GM19328 (cell line): ENCODE measurements at regions not wholly inside any gene's neighbourhood (a gene's known extent, or its start where the extent isn't known, plus 50 kb on each side); places are given as distances from the start of the nearest gene placed in this dataset.

ENCODE experiments used
- ATAC-seq: cut with Tn5 transposase; IDR thresholded peaks from one replicate; pipeline ENCODE4 v1.9.1; 2021; ENCODE audit warnings: mild to moderate bottlenecking, moderate library complexity; ENCODE audit not compliant: unreplicated experiment

DNA sequence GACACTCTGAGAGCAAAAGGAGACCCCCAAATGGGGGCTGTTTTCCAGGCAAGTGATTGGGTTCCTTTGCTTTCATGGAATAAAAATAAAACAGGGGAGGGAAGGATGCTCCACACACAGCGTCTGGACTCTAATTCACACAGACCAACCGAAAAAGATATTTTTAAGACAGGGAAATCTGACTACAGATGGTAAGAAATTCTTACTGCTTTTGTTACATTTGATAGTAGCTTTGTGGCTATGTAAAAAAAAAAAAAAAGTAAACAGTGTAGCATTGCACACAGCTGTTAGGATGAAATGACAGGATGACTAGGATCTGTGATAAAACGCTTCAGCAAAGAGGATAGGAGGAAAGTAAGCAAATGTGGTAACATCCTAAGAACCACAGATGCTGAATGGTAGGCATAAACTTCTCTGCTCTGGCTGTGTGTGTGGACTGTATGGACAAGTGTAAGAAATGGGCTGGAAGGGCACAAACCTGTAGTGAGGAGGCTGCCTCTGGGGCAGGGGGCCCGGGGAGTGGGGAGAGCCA, 207.6 kb downstream of the ANAPC1 start:
- ATAC-seq, result no peak

DNA sequence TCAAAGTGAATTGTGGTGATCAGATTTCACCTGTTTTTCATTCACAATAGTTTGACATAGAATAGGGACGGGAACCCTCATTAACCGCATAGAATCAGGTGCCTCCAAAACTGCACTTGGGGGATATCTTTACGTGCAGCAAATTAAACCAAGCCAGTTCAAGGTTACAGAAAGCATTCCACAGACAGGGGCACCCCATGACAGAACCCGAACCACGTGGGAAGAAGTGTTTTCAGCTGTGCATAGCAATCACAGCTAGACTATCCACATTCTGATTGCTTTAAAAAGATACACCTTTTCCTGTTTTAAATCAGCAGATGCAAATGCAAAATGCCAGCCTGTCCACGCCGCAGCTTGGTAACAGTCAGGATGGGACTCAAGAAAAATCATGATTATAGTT, 205.8 kb downstream of the ANAPC1 start:
- ATAC-seq, result no peak

DNA sequence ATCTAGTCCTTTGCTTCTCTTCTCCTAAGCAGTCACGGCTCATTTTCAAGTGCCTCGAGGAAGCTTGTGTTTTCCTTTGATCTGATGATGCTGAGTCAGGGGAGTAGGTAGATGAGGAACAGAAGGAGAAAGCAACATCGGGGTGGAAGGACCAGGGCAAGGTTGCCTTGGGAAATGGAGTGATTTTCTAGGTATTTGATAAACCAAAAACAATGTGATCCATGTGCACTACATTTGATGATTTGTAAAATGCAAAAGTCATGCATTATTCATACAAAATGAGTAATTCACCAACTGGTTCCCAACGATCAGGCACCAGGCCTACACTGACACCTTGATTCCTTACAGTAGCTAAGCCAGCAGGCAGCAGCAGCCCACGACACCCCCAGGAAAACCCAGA, 205.3 kb downstream of the ANAPC1 start:
- ATAC-seq, result no peak

DNA sequence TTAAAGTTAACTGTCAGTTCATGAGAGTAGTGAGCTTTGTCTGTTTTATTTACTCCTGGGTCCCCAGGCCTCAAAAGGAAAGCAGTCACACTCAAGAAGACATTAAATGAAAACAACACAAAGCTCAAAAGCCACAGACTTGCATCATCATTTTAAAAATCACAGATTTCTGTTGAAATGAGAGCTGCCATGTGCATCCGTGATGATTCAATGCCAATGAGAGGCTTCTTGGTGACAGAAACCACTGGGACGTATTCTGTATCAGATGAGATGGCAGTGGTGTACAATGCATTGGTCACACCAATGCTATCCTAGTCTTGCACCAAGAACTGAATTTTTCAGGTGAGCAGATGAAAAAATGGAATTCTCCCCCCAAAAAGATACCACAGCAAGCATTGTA, 204.8 kb downstream of the ANAPC1 start:
- ATAC-seq, result no peak

DNA sequence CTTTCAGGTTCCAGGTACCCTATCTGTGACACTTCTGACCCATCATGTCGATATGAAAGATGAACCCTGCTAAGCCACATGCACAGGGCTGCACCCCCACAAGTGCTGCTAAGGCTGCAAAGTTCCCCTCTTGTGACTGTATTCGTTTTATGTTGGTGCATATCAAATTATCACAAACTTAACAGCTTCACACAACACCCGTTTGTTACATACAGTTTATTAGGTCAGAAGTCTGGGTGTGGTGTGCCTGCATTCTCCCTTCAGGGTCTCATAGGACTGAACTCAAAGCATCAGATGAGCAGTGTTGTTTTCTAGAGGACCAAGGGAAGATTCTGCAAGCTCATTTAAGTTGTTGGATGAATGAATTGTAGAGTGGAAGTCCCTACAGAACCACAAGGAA, 199.4 kb downstream of the ANAPC1 start:
- no peak for ATAC-seq

DNA sequence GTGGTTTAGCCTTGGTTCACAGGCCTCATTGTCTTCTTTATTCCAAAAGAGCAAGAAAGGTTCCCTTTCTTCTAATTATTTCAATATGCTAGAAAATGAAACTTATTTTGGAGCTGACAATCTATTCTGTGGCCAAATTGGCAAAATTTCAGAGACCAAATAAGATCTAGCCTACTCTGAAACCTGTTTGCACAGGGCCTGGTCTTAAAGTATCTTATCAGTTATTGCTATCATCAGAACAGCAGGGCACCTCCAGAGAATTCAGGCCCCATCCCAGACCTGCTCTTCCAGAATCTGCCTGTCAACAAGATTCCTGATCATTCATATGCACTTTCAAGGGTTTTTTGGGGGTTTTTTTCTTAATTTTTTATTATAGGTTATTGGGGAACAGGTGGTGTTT, 198.7 kb downstream of the ANAPC1 start:
- ATAC-seq, result no peak

DNA sequence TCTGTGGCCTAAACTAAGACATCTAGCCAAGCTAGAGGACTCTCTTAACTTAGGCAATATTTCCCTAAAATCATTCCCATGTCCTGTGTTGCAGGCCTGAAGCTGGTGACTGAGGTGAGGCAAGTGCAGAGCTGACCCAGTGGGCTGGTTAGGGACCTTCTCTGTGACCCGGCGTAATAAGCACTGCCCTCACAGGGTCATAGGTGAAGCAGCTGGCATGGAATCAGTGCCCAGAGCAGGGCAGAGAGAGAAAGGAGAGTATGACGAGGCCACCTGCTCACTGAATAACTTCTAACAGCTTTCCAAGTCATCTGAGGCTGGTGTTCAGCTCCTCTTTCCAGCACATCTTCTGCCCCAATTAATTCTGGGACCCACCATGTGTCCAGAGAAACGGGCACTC, 197.0 kb downstream of the ANAPC1 start:
- ATAC-seq, result no peak

DNA sequence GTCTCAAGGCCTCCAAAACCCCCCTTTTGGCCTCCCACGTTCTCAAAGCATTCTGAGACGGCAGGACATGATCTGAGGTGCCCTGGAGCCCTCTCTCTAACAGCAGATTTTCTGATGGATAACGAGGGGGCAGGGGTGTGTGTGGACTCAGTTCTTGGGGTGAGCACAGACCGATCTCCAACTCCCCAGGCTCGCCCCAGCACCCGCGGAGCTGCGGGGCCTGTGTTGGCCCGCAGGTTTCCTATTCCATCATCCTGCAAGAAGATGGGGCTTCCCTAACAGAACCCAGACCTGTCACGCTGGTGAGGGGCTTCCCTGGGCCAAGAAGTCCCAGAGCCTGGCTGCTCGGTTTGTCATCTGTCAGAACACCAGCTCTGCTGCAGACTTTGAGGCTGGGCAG, 196.1 kb downstream of the ANAPC1 start:
- no peak for ATAC-seq

DNA sequence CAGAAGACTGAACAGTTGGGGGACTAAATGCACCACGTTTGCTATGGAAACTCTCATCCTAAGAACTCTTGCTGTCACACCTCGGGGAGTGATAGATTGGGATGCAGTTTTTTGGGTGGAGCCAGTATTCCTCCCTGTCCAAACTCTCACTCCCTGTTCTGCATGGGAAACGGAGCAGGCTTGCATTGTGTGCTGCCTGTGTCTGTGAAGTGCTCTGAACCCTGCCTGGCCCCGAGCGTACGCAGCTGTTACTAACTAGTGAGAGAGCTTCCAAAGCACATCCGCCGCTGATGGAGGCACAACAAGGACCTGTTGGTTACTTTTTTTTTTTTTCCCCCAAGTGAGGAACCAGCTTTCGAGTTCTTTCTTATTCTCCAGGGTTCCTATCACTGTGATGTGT, 195.5 kb downstream of the ANAPC1 start:
- ATAC-seq, result no peak

DNA sequence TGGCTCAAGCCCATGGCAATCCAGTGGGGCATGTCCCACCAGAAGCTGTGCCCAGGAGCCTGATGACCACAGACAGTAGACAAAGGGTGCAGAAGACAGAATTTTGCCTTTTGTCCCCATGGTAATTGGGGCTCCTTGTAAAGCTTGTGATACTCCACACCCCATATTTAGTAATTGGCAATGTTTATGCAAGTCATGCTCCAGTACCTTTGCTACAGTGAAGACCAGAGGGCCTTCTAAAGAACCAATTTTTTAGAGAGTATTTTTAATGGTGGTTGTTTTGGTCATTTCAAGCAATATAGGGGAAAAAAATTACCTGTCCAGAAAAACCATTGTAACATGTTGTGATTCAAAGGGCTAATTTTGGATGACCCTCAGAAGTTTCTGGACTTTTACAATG, 194.8 kb downstream of the ANAPC1 start:
- no peak for ATAC-seq

DNA sequence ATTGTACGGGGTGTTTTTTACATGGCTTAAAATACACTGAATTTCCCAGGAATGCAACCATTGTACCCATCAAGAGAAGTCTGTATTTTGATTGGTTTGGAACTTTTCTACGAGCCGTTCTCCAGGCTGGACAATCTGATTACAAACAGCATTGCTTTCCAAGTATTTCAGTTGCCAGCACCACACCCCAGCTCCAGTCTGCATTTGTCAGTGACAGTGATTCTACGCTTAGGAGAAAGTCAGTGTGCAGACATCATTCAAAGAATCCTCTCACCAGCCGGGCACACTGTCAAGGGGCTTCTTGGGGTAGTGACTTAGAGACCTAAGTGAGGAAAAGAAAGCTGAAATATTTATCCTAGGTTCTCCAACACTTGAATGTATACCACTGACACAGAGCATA, 194.1 kb downstream of the ANAPC1 start:
- no peak for ATAC-seq

DNA sequence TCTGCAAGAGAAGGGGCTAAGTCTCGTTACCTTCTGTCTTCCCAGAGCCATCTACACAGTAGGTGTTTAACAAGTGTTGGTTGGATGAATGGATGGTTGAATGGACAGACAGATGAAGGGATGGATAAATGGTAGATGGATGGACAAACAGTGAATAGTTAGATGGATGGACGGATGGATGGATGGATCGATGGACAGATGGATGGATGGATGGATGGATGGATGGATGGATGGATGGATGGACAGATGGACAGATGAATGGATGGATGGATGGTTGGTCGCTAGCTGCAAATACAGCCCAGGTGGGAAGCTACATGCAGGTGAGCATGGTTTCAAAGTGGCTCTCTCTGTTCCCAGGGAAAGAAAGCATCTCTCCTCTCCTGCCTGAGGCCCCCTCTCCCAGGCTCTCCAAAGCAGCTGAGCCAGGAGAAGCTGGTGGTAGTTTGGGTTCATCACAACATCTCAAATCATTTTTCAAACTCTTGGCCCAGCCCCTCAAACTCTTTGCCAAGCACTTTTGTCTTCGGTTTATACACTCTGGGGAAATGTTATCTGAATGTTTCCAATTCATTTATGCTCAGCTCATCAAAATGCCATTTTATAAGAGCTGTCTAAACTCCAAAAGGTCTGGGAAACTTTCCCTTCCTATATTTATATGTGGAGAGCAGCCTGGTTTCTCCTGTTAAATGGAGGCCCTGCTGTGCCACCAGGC, 192.7 kb downstream of the ANAPC1 start:
- ATAC-seq, result no peak

DNA sequence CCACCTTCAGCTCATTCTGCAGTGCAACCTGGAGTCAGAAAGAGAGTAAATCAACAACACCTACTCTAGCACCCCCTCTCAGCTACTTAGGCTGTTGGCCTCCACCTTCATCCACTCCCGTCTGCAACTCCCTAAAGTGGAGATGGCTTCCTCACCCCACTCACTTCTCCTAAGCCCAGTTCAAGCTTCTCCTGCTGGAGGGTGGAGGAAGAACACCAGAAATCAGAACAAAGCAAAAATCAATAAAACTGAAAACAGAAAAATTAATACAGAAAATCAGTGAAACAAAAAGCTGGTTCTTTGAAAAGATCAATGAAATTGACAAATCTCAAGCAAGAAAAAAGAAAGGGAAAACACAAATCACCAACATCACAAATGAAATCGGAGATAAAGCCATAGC, 191.7 kb downstream of the ANAPC1 start:
- no peak for ATAC-seq

DNA sequence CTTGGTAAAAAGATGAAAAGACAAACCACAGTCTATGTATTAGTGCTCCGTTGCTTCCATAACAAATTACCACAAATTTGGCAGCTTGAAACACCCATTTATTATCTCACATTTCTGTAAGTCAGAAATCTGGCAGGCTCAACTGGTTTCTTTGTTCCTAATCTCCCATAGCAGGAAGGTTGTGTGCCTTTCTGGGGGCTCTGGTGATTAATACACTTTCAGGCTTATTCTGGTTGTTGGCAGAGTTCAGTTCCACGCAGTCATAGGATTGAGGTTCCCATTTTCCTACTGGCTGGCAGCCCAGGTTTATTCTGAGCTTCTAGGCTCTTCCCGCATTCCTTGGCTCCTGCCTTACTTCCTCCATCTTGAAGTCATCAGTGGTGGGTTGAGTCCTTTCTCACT, 189.3 kb downstream of the ANAPC1 start:
- ATAC-seq, result no peak

DNA sequence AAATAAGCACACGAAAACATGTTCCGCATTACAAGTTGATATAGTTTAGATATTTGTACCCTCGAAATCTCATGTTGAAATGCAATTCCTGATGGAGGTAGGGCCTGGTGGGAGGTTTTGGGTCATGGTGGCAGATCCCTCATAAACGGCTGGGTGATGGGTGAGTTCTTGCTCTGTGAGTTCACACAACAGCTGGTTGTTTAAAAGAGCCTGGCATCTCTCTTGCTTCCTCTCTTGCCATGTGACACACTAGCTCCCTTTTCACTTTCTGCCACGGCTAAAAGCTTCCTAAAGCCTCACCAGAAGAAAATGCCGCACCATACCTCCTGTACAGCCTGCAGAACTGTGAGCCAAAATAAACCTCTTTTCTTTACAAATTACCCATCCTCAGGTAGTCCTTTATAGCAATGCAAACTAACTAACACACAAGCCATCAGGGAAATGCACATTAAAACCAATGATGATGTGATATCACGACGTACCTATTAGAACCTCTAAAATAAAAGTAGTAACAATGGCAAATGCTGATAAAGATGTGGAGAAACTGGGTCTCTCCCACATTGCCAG, 188.5 kb downstream of the ANAPC1 start:
- no peak for ATAC-seq

DNA sequence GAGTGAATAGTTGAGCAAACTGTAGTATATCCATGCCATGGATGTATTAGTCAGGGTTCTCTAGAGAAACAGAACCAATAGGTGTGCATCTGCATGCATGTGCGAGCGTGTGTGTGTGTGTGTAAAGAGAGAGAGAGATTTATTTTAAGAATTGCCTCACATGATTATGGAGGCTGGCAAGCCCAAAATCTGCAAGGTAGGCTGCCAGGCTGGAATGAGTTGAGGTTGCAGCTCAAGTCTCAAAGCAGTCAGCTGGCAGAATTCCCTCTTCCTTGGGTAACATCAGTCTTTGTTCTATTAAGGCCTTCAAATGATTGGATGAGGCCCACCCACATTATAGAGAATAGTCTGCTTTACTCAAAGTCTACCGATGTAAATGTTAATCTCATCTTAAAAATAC, 187.8 kb downstream of the ANAPC1 start:
- no peak for ATAC-seq

DNA sequence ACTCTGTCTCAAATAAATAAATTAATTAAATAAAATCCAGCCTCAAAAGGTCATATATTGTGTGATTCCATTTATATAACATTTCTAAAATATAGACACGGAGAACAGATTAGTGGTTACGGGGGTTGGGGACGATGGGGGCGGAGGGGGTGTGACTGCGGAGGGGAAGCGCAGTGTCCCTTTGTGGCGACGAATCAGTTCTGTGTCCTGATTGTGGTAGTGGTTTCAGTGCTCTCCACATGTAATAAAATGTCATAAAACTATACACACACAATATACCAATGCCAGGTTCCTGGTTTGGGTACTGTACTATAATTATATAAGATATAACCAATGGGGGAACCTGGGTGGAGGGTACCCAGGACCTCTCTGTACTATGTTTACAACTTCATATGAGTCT, 186.4 kb downstream of the ANAPC1 start:
- no peak for ATAC-seq

DNA sequence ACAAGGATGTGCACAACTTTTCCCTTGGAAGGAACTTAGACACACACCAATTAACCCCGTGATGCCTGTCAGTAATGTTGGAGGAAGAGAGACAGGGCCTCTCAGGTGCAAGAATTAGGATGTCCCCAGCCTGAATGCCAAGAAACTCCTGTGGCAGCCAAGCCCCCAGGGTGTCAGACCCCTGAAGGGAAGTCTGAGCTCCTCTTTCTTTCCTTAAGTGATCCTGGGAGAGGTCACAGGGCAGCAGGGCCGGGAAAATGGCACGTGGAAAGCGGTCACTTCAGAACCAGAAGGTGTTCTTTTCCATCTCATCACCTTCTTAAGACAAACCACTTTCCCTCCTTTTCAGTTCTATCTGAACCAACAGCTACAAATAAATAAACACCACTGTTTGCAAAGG, 185.9 kb downstream of the ANAPC1 start:
- ATAC-seq, result no peak

DNA sequence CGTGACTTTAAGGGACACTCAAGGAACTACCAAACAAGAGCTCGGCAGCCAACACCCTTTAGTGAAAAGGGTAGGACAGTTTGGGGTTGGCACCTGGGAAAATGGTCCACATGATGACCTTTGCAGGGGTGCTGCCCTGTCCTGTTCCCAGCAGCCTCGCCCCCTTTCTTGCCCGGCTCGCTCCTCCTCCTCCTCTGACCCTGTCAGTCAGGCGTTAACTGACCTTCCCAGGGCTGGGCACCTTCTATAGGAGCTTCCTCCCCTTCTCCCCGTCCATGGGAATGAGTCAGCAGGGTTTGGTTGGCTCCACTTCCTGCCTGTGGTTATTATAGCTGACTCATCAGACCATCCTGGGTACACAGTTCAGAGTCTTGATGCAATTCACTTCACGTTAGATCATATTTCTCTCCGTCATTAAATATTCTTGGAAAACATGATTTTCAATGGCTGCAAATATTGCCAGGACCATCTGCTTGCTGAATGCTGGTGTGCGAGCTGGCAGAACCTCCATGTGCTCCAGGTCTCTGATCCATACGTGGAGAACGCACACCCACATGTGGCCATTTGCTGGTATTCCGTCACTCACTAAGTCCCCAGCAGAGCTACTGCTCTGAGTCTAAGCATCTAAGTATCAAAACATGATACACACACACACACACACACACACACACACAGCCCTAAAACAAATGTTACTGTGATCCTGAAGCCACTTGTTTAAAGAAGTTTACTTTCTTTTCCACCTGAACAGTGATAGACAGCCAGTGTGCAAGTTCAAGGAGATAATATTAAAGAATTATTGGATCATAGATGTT, 185.0 kb downstream of the ANAPC1 start:
- ATAC-seq, result no peak

DNA sequence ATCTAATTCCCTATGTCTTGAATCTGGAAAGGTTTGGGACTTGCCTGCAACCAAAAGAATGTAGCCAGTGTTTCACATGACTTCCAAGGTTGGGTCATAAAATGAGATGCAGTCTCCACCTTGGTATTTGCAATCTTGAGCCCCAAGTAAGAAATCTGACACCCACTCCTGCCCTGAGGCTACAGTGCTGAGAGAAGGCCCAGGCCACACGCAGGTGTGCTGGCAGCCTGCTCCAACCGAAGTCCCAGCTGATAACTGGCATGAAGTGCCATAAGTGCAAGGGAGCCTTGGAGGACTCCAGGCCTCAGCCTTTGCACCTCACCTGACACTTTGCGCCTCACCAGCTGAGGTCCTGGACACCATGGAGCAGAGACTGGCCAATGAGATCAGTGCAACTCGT, 182.7 kb downstream of the ANAPC1 start:
- no peak for ATAC-seq

DNA sequence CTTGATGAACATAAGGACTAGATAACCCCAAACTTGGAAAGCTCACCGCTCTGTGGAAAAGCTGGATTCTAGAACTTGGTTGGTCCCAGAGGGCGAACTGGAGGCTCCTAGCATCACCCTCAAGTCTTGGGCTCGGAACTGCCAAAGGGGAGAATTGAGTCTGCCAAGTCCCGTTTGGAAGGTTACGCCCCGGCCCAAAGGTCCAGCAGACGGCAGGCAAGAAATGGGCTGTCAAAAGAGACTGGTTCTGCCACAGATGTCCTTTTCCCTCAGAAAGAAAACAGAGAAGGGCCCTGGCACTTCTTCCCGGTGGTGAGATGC, 182.2 kb downstream of the ANAPC1 start:
- ATAC-seq, result no peak

DNA sequence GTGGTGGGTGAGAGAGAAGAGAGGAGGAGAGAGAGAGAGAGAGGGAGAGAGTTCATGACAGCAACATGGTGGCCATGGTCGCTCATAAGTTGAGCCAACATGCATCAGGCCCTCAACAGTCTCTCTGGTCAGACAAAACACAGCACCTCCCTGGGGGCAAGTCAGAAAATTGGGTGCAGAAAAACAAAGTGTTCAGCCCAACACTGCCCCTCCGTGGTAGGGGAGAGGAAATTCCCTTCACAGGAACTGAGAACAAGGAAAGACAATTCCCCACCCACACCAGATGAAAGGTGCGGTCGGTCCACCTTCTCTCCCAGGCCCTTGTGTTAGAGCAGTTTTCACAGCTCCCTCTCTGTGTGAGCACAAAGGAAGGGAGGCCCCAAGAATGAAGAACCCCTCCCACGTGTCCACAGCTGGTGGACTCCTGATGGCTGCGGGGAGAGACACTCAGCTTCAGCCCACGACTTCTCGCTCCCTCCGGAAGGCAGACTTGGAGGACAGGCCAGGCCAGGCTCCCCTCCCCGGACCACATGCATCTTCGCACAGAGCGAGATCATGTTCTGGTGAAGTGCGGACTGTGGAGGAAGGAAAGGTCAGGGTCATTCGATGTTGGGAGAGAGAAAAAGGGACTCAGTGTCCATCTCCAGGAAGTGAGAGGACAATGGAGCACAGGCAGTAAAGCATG, 181.7 kb downstream of the ANAPC1 start:
- ATAC-seq, result no peak
